ENCODE measurements at regions not wholly inside any gene's neighbourhood (a gene's known extent, or its start where the extent isn't known, plus 50 kb on each side); places are given as distances from the start of the nearest gene placed in this dataset.

DNA sequence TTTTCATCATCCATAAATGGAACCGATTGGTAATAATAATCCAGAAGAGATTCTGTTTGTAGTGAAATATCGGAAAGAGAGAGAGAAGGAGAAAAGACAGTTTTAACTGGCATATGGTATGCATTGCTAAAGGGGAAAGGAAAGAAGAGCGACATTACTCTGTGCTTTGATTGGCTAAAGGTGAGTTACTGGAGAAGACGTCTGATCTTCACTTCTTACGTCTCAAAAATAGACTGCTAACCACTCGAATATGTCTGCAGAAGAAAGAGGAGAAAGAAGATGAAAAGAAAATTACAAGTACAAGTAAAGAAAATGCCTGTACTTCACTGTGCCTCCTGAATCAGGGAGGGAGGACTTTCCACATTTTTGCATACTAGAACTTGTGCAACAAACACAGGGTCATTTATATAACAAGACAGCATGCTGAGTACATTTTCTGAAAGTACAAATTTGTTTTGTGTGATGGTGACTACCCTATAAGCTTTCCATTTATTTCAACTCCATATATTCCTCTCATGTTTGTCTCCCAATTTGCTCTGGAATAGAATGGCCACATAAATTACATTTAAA lies 787.2 kb downstream of the RNF144A start:
- H3K4me1 ChIP-seq: peaks cover 16% of the 10 kb centered on the region
- no peak for DNase-seq (ENCODE audit: low read depth in 1 of 2, low spot score in 1 of 2)
- no peaks in the 10 kb centered on the region for H3K9me3 ChIP-seq
- POLR2A ChIA-PET: no interaction called here
- no peak overlapping the region for H3K27ac ChIP-seq
- CTCF ChIA-PET: interaction anchor here (1.1 kb wide), 1 partner anchor 30 kb away, joined by 4 read pairs; no protein-coding TSS in a partner anchor
- H3K4me2 ChIP-seq: no peak overlapping the region
- TF ChIP-seq, protein P1, sequence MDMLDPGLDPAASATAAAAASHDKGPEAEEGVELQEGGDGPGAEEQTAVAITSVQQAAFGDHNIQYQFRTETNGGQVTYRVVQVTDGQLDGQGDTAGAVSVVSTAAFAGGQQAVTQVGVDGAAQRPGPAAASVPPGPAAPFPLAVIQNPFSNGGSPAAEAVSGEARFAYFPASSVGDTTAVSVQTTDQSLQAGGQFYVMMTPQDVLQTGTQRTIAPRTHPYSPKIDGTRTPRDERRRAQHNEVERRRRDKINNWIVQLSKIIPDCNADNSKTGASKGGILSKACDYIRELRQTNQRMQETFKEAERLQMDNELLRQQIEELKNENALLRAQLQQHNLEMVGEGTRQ (IDR thresholded peaks at IDR 0.05): no peak
- TF ChIP-seq RNF2 (IDR thresholded peaks at IDR 0.05; ENCODE audit: borderline replicate concordance, low read depth) (no peak), CBX8 (IDR thresholded peaks at IDR 0.05) (no peak), GATA3 (IDR thresholded peaks at IDR 0.05; ENCODE audit: borderline replicate concordance) (no peak), KDM5A (IDR thresholded peaks at IDR 0.05) (no peak), TFCP2L1 (CRISPR knock-in tag; IDR thresholded peaks at IDR 0.05) (no peak), TP53 (CRISPR knock-in tag; IDR thresholded peaks at IDR 0.05) (no peak)
- TF ChIP-seq, protein P2, sequence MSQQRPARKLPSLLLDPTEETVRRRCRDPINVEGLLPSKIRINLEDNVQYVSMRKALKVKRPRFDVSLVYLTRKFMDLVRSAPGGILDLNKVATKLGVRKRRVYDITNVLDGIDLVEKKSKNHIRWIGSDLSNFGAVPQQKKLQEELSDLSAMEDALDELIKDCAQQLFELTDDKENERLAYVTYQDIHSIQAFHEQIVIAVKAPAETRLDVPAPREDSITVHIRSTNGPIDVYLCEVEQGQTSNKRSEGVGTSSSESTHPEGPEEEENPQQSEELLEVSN (IDR thresholded peaks at IDR 0.05; ENCODE audit: borderline replicate concordance, low read depth): no peak
- TF ChIP-seq, protein P3, sequence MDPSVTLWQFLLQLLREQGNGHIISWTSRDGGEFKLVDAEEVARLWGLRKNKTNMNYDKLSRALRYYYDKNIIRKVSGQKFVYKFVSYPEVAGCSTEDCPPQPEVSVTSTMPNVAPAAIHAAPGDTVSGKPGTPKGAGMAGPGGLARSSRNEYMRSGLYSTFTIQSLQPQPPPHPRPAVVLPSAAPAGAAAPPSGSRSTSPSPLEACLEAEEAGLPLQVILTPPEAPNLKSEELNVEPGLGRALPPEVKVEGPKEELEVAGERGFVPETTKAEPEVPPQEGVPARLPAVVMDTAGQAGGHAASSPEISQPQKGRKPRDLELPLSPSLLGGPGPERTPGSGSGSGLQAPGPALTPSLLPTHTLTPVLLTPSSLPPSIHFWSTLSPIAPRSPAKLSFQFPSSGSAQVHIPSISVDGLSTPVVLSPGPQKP (IDR thresholded peaks at IDR 0.05; ENCODE audit: low read depth, low read length): no peak
- ATAC-seq: no peak
- WGBS (ENCODE audit: missing lambda C conversion rate): 47% methylated on average over 6 of the region's 6 CpGs
- no peak for FAIRE-seq
- no peak overlapping the region for H3K4me3 ChIP-seq

DNA sequence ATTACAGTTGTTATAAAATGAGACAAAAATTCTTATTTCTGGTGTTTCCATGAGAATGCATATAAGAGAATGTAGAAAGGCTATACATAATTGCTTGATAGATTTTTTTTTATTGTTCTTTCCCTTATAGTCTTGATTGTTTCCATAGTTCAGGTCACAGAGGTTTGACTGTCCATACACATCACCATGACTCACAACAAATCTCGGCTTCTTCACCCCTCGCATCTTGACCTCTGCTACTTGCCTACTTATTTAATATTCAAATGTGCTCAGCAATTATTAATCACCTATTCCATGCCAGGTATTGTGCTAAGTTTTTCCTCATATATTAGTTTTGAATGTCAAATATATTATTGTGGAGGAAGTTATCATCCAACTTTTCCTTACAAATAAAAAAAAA lies 789.6 kb downstream of the RNF144A start:
- H3K4me3 ChIP-seq: no peak overlapping the region
- WGBS (ENCODE audit: missing lambda C conversion rate): 12% methylated on average over 2 of the region's 2 CpGs
- ChIA-PET CTCF (interaction anchor here (0.6 kb wide), 1 partner anchor 164 kb away, joined by 3 read pairs; no protein-coding TSS in a partner anchor), POLR2A (no interaction called here)
- no peak for TF ChIP-seq MAZ (IDR thresholded peaks at IDR 0.05; ENCODE audit: borderline replicate concordance, low read depth, low read length)
- no peak for TF ChIP-seq EHF (CRISPR knock-in tag; IDR thresholded peaks at IDR 0.05)
- no peak for TF ChIP-seq SMC3 (IDR thresholded peaks at IDR 0.05)
- no peak for TF ChIP-seq ZFP36 (IDR thresholded peaks at IDR 0.05; ENCODE audit: borderline replicate concordance, partially characterized antibody)
- TF ChIP-seq POLR2AphosphoS2 (conservative IDR thresholded peaks at IDR 0.05; ENCODE audit: low read length): no peak
- TF ChIP-seq RCOR1 (IDR thresholded peaks at IDR 0.05; ENCODE audit: low read depth, low read length): no peak
- TF ChIP-seq, protein P4, sequence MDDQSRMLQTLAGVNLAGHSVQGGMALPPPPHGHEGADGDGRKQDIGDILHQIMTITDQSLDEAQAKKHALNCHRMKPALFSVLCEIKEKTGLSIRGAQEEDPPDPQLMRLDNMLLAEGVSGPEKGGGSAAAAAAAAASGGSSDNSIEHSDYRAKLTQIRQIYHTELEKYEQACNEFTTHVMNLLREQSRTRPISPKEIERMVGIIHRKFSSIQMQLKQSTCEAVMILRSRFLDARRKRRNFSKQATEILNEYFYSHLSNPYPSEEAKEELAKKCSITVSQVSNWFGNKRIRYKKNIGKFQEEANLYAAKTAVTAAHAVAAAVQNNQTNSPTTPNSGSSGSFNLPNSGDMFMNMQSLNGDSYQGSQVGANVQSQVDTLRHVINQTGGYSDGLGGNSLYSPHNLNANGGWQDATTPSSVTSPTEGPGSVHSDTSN (IDR thresholded peaks at IDR 0.05): no peak
- no peak for TF ChIP-seq JUN (IDR thresholded peaks at IDR 0.05)
- TF ChIP-seq SREBF2 (IDR thresholded peaks at IDR 0.05): no peak
- no peak for TF ChIP-seq POLR2A (IDR thresholded peaks at IDR 0.05; ENCODE audit: low read length)
- TF ChIP-seq, protein P5, sequence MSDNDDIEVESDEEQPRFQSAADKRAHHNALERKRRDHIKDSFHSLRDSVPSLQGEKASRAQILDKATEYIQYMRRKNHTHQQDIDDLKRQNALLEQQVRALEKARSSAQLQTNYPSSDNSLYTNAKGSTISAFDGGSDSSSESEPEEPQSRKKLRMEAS (IDR thresholded peaks at IDR 0.05): no peak
- TF ChIP-seq RFX5 (IDR thresholded peaks at IDR 0.05): no peak
- no peak for TF ChIP-seq KDM1A (IDR thresholded peaks at IDR 0.05; ENCODE audit: low read depth)
- peaks cover 16% of the 10 kb centered on the region for H3K4me1 ChIP-seq
- H3K27ac ChIP-seq: peak overlapping the region in 1 of 2 experiments; percentile 29; a peak in 1 of 6 replicates
- no peaks in the 10 kb centered on the region for H3K9me3 ChIP-seq
- 0 out of 3 replicates have a peak overlapping the region, but pooled peaks have one; percentile 1 for H3K4me2 ChIP-seq
- DNase-seq (ENCODE audit: low read depth in 1 of 2, low spot score in 1 of 2) (no peak), ATAC-seq (peak in 1 of 2 experiments; percentile 35; a peak in 1 of 6 replicates), FAIRE-seq (no peak)
